ENCODE measurements at regions not wholly inside any gene's neighbourhood (a gene's known extent, or its start where the extent isn't known, plus 50 kb on each side); places are given as distances from the start of the nearest gene placed in this dataset.
A peak's percentile ranks its signal among the peaks of the same experiment; 100 is the strongest.
"Not testable (repeated sequence)": the region's sequence is repeated elsewhere in the genome, so short reads cannot be mapped to it uniquely, and the experiment has no call there.

DNA sequence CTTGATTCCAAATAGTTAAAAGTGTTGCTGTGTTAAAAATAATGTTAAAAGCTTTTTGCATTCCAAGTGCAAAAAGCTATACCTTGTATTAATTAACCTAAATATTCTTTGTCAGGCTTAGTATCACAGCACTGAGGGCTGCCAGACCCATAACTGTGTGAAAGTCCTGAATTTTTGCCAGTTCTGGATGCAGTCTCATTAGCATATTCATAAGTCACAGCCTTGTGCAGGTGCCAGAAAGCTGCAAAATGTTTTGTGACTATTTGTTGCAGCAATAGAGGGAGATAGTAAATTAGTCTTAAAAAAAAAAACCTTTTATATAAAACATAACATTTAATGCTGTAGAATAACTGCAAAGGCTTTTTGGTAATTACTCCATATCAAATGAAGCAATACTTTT is 56.6 kb downstream of the SLITRK1 start:
- DNase-seq = no peak

GRCh38 chr13:83824560-83824959 is 57.7 kb downstream of the SLITRK1 start:
- no peak for DNase-seq

DNA sequence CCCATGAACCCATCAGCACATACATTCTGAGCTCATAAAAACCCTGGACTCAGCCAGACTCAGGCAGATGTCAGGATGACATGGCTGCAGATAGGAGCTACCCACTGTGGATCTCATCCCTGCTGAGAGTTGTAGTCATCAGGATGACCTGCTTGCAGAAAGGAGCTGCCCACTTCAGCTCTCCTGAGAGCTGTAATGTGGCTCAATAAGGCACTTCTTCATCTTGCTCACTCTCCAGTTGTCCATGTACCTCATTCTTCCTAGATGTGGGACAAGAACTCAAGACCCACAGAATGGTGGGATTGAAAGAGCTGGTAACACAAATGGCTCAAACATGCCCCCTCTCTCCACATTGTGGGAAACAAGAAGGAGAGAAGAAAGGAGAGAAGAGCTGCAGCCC is 58.2 kb downstream of the SLITRK1 start:
- DNase-seq = no peak

DNA sequence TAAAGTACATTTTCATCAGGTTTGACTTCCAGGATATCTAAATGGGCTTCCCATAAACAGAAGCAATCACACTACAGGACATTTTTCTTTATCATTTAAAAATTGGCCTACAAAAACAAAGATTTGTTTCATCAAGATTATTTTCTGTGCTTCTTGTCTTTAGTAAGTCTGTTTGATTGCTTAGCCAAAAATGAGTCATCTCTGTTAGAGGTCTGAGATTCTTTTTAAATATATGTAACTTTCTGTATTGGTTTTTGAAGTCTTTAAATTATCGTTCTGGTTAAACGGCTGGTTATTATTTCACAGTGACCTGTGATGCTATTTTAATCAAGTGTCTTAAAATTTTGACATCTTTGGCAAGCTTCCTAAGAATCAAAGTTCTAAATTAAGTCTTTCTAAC is 62.7 kb downstream of the SLITRK1 start:
- no peak for DNase-seq

DNA sequence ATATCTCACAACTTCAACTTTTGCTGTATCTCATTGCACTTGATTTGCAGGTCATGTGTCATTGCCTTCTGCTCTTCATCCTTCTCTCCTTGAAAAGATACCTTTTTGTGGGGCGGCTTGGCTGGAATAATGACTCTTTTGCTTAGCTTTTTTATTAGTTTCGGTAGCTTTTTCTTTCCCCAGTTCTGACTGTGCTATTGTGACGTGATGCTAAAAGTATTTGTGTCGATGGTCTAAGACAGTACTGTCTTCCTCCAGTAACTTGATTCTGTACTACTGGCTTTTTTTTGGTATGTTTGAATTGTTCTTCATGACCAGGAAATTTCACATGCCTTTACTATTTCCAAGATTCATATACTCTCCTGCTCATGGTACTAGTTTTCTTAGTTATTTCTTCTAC is 63.1 kb downstream of the SLITRK1 start:
- no peak for DNase-seq

DNA sequence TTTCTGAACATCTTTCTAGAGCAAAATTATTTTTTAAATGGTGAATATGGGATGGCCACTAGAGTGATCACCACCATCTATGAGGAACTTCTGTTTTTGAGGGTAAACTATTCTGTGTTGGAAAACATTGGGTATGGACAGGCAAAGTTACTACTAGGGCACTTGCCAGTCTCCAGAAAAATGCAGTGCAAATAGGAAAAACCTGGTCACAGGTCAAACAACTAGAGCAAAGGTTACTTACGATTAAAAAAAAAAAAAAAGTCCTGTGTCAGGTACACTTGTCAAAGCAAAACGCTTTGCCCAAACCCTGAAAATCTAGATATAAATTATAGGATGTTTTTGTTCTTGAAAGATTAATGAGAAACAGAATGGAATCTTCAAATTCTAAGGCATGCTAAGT is 66.2 kb downstream of the SLITRK1 start:
- DNase-seq = no peak

DNA sequence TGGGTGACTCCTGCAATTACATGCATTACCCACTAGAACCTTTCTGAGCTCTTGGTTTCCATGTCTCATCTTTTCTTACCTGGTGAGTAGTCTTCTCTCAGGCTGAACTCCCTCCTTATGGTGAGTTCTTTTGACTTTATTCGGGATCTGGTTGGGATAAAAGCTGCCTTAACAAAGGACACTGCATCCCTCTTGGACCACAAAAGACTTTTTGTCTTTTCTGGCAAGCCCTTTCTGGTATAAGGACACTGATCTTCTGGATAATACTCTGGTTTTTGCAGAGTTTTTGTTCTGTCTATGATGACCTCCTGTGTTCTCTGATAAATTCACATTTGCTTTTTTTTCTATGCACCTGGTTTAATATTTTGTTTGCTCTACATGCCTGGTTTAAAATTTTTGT is 66.7 kb downstream of the SLITRK1 start:
- DNase-seq = no peak

GRCh38 chr13:83810136-83810535 is 72.1 kb downstream of the SLITRK1 start:
- DNase-seq = no peak

GRCh38 chr13:83804356-83804962 is 77.8 kb downstream of the SLITRK1 start:
- DNase-seq = no peak

DNA sequence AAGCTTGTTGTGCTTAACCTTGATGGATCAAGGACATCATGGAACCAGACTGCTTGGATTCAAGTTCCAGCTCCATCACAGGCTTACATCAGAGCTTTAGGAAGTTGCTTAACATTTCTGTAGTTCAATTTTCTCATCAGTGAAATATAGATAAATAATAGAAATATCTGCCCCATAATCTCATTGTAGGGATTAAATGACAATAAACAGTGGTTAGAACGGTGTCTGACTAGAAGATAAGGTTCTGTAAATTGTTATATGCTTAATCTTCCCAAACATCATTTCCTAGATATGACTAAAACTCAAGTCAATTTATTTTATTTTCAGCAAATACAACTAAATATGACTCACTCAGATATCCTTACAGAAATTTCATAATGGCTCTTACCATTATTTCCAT is 83.5 kb downstream of the SLITRK1 start:
- DNase-seq = no peak

- DNase-seq = no peak
These were observed 85.9 kb downstream of the SLITRK1 start for GRCh38 chr13:83796364-83796763.

- DNase-seq = no peak
These were observed 87.7 kb downstream of the SLITRK1 start for GRCh38 chr13:83794583-83794982.

- DNase-seq = peak; percentile 8
These were observed 102.0 kb downstream of the SLITRK1 start for GRCh38 chr13:83780227-83780626.

DNA sequence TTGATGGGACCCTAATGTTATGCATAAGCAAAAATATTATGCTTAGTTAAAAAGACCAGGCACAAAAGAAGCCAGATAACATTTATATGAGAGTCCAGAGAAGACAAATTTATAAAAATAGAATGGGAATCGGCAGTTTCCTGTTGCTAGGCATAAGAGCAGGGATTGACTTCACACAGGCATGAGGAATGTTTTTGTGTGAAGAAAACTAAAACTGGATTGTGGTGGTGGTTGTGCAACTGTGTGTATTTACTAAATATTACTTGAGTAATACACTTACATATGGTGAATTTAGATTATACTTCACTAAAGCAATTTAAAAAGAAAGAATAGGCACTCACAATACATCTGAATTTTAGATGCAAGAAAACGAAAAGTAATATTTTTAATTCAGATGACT is 108.3 kb downstream of the SLITRK1 start:
- no peak for DNase-seq

DNA sequence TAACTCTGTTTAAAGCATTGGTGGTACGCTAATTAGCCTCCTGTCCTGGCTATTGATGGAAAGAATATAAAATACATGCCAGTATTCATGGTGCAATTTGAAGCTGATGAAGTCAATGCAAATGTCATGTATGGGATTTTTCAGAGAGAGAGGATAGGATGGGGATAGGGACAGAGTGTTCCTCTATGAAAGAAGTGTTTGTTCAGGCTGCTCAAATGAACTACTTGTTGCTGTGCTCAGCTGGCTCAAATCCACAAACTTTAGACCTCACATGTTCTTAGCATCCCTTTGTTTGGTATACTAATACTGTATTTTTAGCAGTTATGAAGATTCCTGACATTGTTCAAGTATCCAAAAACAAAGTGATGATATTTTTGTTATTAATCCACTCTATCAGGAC is 116.5 kb downstream of the SLITRK1 start:
- DNase-seq = no peak

GRCh38 chr13:83761631-83762030 is 120.6 kb downstream of the SLITRK1 start:
- no peak for DNase-seq

- not testable (repeated sequence) for DNase-seq
These were observed 127.1 kb downstream of the SLITRK1 start for GRCh38 chr13:83755210-83755609.

- no peak for DNase-seq
These were observed 128.2 kb downstream of the SLITRK1 start for GRCh38 chr13:83753912-83754624.

DNA sequence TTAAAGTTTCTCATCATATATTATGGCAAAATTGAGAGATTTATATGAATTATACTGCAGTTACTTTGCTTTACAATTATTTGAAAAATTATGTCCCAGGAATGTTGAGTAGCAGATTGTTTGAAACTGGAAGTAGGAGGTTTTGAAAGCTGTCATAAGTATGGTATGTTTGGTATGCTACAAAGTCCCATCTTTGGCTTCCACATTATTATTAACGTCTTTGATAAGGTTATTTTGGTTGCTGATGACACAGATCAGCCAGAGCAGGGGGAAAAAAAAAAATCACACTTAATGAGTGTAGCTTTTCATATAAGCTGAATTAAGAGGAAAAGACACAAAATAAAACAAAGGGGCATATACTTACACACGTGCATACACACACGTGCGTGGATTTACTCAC is 130.1 kb downstream of the SLITRK1 start:
- no peak for DNase-seq

DNA sequence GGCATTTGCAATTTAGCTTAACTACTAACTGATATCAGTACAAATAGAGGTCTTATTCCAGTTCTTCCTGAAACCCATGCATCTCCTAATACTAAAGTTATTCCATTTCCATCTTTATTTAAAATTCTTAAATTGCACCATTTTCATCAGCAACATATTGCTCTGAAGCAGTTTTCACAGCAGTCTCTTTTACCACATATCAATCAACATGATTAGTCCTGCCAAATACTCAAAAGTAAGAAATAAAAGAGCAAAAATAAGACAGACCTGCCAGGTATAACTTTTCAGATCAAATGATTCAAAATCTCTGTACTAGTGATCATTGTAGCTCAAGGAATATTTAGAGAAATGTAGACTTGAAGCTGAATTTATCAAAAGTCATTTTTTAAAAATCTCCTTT is 141.7 kb downstream of the SLITRK1 start:
- DNase-seq = no peak

DNA sequence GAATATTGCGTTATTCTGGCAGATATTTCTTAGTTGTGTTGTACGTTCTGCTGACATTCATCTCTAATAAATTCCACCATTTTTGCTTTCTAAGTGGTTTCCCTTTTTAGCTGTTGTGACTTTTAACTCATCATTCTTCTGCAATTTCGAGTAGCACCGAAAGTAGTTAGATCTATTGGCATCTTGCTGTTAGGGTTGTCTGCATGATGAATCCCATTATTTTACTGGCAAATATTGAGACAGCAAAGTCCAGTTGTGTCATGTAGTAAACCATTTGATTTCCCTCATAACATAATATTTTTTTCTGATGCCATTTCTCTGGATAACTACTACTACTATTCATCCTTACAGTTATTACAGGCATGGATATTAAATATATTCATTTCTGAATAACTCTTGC is 143.9 kb downstream of the SLITRK1 start:
- no peak for DNase-seq

GRCh38 chr13:83733293-83733692 is 149.0 kb downstream of the SLITRK1 start:
- no peak for DNase-seq

GRCh38 chr13:83732755-83733154 is 149.5 kb downstream of the SLITRK1 start:
- no peak for DNase-seq

- DNase-seq = no peak
These were observed 151.2 kb downstream of the SLITRK1 start for GRCh38 chr13:83731113-83731512.

DNA sequence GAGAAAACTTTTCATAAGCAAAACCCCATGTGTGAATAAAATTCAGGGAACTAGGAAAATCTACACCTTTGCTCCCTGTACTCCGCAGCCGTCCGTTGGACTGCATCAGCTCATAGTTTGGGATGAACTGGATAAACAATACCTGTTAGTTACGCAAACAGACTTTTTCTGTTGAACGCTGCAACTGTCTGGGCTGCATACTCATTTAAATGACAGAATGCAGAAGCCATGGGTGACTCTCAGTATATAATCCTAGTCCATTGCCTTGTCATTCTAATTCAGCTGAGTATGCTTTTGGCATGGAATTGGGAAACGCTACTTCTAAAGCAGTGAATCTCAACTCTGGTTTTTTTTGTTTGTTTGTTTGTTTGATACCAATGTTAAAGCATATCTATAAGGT is 151.6 kb downstream of the SLITRK1 start:
- DNase-seq = no peak
